D721Med (cell line): ENCODE measurements at regions not wholly inside any gene's neighbourhood (a gene's known extent, or its start where the extent isn't known, plus 50 kb on each side); places are given as distances from the start of the nearest gene placed in this dataset.

Source experiments
- DNase-seq: peaks from one replicate; pipeline ENCODE4 v3.0.0; 2011; ENCODE audit warnings: low spot score; ENCODE audit not compliant: insufficient read length
- FAIRE-seq: peaks from 2 replicates; lab custom pipeline; 2011; peaks lifted over from hg19 to GRCh38; lab: Jason Lieb, UNC
- TF ChIP-seq, protein P1 (sequence below): IDR thresholded peaks from 2 replicates; pipeline ENCODE4 v1.5.1; 2012; ENCODE audit warnings: mild to moderate bottlenecking, control low read depth; ENCODE audit not compliant: insufficient read depth; ENCODE audit errors: missing control alignments

- DNase-seq (no peak), FAIRE-seq (no peak)
- TF ChIP-seq, protein P1, sequence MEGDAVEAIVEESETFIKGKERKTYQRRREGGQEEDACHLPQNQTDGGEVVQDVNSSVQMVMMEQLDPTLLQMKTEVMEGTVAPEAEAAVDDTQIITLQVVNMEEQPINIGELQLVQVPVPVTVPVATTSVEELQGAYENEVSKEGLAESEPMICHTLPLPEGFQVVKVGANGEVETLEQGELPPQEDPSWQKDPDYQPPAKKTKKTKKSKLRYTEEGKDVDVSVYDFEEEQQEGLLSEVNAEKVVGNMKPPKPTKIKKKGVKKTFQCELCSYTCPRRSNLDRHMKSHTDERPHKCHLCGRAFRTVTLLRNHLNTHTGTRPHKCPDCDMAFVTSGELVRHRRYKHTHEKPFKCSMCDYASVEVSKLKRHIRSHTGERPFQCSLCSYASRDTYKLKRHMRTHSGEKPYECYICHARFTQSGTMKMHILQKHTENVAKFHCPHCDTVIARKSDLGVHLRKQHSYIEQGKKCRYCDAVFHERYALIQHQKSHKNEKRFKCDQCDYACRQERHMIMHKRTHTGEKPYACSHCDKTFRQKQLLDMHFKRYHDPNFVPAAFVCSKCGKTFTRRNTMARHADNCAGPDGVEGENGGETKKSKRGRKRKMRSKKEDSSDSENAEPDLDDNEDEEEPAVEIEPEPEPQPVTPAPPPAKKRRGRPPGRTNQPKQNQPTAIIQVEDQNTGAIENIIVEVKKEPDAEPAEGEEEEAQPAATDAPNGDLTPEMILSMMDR: no peak
These were observed 125.1 kb upstream of the NXT1 start for GRCh38 chr20:23225407-23226060.

GRCh38 chr20:23224806-23225205, 125.8 kb upstream of the NXT1 start:
- TF ChIP-seq, protein P1: no peak
- FAIRE-seq (no peak), DNase-seq (no peak)

- TF ChIP-seq, protein P1: no peak
- DNase-seq: no peak
- FAIRE-seq: no peak
These were observed 126.5 kb upstream of the NXT1 start for GRCh38 chr20:23223908-23224580.

GRCh38 chr20:23222531-23223200, 127.9 kb upstream of the NXT1 start:
- DNase-seq (no peak), FAIRE-seq (no peak)
- TF ChIP-seq, protein P1: no peak

- TF ChIP-seq, protein P1: no peak
- FAIRE-seq (no peak), DNase-seq (no peak)
These were observed 130.9 kb upstream of the CD93 start for GRCh38 chr20:23217023-23217422.

GRCh38 chr20:23215344-23215995, 129.3 kb upstream of the CD93 start:
- TF ChIP-seq, protein P1: no peak

More at GRCh38 chr20:23215344-23215995, 129.3 kb upstream of the CD93 start:
- DNase-seq (no peak), FAIRE-seq (no peak)
